ENCODE measurements at regions not wholly inside any gene's neighbourhood (a gene's known extent, or its start where the extent isn't known, plus 50 kb on each side); places are given as distances from the start of the nearest gene placed in this dataset.

DNA sequence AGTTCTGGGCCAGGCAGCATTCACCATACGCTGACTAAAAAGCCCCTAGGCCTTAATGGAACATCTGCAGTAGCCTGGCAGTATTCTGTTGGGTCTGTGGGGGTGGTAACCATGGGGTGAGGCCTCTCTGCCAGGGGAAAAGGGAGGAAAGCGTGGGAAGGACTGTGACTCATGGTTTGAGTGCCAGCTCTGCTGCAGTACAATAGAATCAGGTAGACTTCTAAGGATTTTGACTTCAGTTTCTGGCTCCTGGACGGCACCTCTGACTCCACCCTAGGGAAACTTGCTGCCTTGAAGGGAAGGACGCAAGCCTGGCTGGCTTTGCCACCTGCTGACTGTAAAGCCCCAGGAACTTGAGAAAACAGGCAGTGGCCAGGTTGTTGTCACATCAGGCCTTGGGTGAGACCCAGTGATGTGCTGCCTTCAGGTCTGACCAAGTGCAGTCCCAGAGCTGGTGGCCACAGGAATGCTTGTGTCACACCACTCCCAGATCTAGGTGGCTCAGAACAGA lies 148.6 kb downstream of the SUCNR1 start:
- no peak overlapping the region for H3K4me3 ChIP-seq (ENCODE audit: low read depth, poor library complexity, severe bottlenecking)
- intact Hi-C loops (cut with DNase I; ENCODE audit: low total_unique reads) = no loop called here
- WGBS, 2 donors = 24 to 48% methylated on average over 4 of the region's 4 CpGs
- DNase-seq (ENCODE audit: low spot score in 2 of 2) = peak in 1 of 2 donors; percentile 39
- no peak for TF ChIP-seq POLR2A (IDR thresholded peaks at IDR 0.05)
- TF ChIP-seq, protein P1, sequence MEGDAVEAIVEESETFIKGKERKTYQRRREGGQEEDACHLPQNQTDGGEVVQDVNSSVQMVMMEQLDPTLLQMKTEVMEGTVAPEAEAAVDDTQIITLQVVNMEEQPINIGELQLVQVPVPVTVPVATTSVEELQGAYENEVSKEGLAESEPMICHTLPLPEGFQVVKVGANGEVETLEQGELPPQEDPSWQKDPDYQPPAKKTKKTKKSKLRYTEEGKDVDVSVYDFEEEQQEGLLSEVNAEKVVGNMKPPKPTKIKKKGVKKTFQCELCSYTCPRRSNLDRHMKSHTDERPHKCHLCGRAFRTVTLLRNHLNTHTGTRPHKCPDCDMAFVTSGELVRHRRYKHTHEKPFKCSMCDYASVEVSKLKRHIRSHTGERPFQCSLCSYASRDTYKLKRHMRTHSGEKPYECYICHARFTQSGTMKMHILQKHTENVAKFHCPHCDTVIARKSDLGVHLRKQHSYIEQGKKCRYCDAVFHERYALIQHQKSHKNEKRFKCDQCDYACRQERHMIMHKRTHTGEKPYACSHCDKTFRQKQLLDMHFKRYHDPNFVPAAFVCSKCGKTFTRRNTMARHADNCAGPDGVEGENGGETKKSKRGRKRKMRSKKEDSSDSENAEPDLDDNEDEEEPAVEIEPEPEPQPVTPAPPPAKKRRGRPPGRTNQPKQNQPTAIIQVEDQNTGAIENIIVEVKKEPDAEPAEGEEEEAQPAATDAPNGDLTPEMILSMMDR (IDR thresholded peaks at IDR 0.05) = no peak

DNA sequence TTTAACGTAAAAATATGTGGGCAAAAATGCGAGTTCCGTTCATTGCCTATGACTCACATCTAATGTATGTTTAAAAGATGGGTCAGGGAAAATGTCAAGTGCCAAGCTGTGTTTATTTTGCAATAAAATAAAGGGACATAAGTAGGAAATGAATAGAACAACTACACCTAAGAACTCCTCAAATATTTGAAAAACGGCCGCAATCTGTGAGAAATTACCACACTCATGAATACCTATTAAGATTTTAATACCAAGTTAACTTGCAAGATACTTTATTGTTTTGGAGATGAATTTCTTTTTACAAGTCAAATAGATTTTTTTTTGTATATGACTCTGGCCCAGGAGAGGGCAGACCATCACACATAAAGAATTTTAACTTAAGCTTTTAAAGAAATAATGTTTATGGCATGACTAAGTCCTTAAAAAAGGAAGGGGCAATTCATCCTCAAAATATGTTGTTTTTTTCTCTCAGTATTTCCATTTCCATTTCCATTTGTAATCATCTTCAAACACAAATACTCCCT lies 152.7 kb downstream of the SUCNR1 start:
- no peak for DNase-seq (ENCODE audit: low spot score in 2 of 2)
- WGBS, 2 donors = 78 to 79% methylated on average over 5 of the region's 5 CpGs
- TF ChIP-seq, protein P1 (IDR thresholded peaks at IDR 0.05) = no peak
- no peak for TF ChIP-seq POLR2A (IDR thresholded peaks at IDR 0.05)
- intact Hi-C loops (cut with DNase I; ENCODE audit: low total_unique reads) = no loop called here
- no peak overlapping the region for H3K4me3 ChIP-seq (ENCODE audit: low read depth, poor library complexity, severe bottlenecking)

DNA sequence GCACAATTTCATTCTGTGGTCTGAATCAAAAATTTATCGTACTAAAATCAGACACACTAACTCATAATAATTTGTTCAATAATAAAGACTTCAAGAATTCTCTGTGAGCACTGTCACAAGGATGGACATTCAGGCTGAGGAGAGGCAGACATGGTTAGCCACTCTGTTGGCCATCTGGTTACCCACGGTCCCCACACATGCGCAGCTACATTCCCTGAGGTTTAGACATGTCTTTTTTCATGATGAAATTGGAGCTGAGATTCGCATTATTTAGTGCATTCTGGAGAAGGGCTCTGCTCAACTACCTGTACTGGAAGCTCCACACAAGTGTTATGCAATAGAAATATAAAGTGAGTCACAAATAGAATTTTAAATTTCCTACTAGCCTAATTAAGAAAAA lies 156.9 kb downstream of the SUCNR1 start:
- TF ChIP-seq, protein P1 (IDR thresholded peaks at IDR 0.05) = no peak
- no peak for TF ChIP-seq POLR2A (IDR thresholded peaks at IDR 0.05)
- no peak for DNase-seq (ENCODE audit: low spot score in 2 of 2)
- no peak overlapping the region for H3K4me3 ChIP-seq (ENCODE audit: low read depth, poor library complexity, severe bottlenecking)
- intact Hi-C loops (cut with DNase I; ENCODE audit: low total_unique reads) = no loop called here
- 90 to 91% methylated on average over 4 of the region's 4 CpGs for WGBS, 2 donors

DNA sequence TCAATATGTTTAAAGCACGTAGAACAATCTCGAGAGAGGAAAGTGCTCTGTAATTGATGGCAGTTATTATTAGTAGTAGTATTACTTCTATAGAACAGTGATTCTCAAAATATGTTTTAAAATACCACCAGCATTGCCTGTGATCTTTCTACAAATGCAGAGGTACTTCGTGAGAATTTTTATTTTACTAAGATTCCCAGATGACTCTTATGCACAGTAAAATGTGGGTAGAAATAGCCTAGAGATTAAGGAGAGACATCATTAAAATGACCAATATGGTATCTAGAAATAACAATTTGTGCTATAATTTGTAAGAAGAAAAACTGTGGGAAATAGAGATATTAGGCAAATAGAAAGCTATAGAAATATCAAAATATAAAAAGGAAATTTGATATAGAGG lies 157.9 kb downstream of the SUCNR1 start:
- intact Hi-C loops (cut with DNase I; ENCODE audit: low total_unique reads) = no loop called here
- TF ChIP-seq POLR2A (IDR thresholded peaks at IDR 0.05) = no peak
- TF ChIP-seq, protein P1 (IDR thresholded peaks at IDR 0.05) = no peak
- WGBS, 2 donors = 97 to 99% methylated on average over 3 of the region's 3 CpGs
- DNase-seq (ENCODE audit: low spot score in 2 of 2) = no peak
- H3K4me3 ChIP-seq (ENCODE audit: low read depth, poor library complexity, severe bottlenecking) = no peak overlapping the region

DNA sequence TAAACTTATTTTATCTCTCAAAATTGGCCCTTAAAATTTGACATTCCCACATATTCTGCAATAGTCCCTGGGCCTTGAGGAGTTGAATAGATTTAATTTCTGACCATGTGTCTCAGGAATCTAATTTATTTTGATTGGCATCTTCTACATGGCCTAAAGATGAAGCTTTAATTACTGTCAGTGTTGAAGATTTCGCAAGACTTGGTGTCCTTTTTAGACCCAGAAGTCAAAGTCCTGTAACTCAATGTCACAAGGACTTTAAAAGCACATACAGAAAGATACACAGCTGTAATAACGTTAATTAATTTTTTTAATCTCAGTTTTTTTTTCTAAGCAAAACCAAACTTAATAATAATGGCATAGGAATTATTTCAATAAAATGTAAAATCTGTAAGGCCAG lies 163.9 kb downstream of the SUCNR1 start:
- 80 to 88% methylated on average over 2 of the region's 2 CpGs for WGBS, 2 donors
- TF ChIP-seq POLR2A (IDR thresholded peaks at IDR 0.05) = no peak
- TF ChIP-seq, protein P1 (IDR thresholded peaks at IDR 0.05) = no peak
- no peak overlapping the region for H3K4me3 ChIP-seq (ENCODE audit: low read depth, poor library complexity, severe bottlenecking)
- DNase-seq (ENCODE audit: low spot score in 2 of 2) = no peak
- intact Hi-C loops (cut with DNase I; ENCODE audit: low total_unique reads) = no loop called here

DNA sequence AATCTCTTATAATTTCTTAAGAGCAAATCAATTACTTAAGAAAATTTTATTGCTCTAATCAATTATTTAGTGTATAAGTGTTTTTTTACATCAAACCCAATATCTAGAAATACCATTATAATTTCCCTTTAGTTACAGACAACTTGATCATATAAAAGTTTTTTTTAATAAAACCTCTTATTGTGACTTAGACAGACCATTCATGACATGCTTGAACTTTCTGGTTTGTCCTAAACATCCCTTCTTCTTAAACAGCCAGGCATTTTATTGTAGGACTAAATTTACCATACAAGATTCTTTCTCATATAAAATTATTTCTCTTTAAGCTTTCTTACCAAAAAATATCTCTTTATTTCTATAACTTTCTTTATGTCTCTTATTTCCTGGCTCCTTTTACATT lies 164.5 kb downstream of the SUCNR1 start:
- intact Hi-C loops (cut with DNase I; ENCODE audit: low total_unique reads) = no loop called here
- no peak for DNase-seq (ENCODE audit: low spot score in 2 of 2)

More for the DNA sequence above, 164.5 kb downstream of the SUCNR1 start:
- H3K4me3 ChIP-seq (ENCODE audit: low read depth, poor library complexity, severe bottlenecking) = no peak overlapping the region
- TF ChIP-seq POLR2A (IDR thresholded peaks at IDR 0.05) = no peak
- TF ChIP-seq, protein P1 (IDR thresholded peaks at IDR 0.05) = no peak
